ENCODE measurements at regions not wholly inside any gene's neighbourhood (a gene's known extent, or its start where the extent isn't known, plus 50 kb on each side); places are given as distances from the start of the nearest gene placed in this dataset.

- ATAC-seq (ENCODE audit: low read depth) (no peak), DNase-seq (no peak)
- Mint-ChIP-seq H3K36me3 (no peaks in the 10 kb centered on the region), H3K4me3 (no peak overlapping the region), H3K9me3 (no peaks in the 10 kb centered on the region), H3K4me1 (no peaks in the 10 kb centered on the region), H3K27ac (no peak overlapping the region), H3K27me3 (peaks cover 6% of the 10 kb centered on the region)
- POLR2A ChIA-PET = no interaction called here
These were observed 99.2 kb upstream of the LIFR start for GRCh38 chr5:38655691-38656090.

GRCh38 chr5:38656568-38656967 is 100.1 kb upstream of the LIFR start:
- peaks cover 3% of the 10 kb centered on the region for H3K27me3 Mint-ChIP-seq
- no peaks in the 10 kb centered on the region for H3K36me3 Mint-ChIP-seq
- no peak for ATAC-seq (ENCODE audit: low read depth)

GRCh38 chr5:38657020-38657419 is 100.6 kb upstream of the LIFR start:
- ATAC-seq (ENCODE audit: low read depth) (no peak), DNase-seq (no peak)
- H3K27ac Mint-ChIP-seq = no peak overlapping the region
- H3K4me3 Mint-ChIP-seq = no peak overlapping the region
- no peaks in the 10 kb centered on the region for H3K4me1 Mint-ChIP-seq
- H3K36me3 Mint-ChIP-seq = no peaks in the 10 kb centered on the region
- no peaks in the 10 kb centered on the region for H3K9me3 Mint-ChIP-seq
- H3K27me3 Mint-ChIP-seq = peaks cover 4% of the 10 kb centered on the region
- POLR2A ChIA-PET = no interaction called here

More at GRCh38 chr5:38656568-38656967, 100.1 kb upstream of the LIFR start:
- DNase-seq = no peak
- Mint-ChIP-seq H3K27ac (no peak overlapping the region), H3K9me3 (no peaks in the 10 kb centered on the region), H3K4me3 (no peak overlapping the region), H3K4me1 (no peaks in the 10 kb centered on the region)
- POLR2A ChIA-PET = no interaction called here

GRCh38 chr5:38660194-38660668 is 103.8 kb upstream of the LIFR start:
- no peaks in the 10 kb centered on the region for H3K4me1 Mint-ChIP-seq

GRCh38 chr5:38662090-38662489 is 105.6 kb upstream of the LIFR start:
- no peak overlapping the region for H3K27ac Mint-ChIP-seq
- no peaks in the 10 kb centered on the region for H3K4me1 Mint-ChIP-seq
- no peaks in the 10 kb centered on the region for H3K36me3 Mint-ChIP-seq
- peaks cover 17% of the 10 kb centered on the region for H3K27me3 Mint-ChIP-seq
- ATAC-seq (ENCODE audit: low read depth) = no peak
- H3K9me3 Mint-ChIP-seq = no peaks in the 10 kb centered on the region
- H3K4me3 Mint-ChIP-seq = no peak overlapping the region
- POLR2A ChIA-PET = no interaction called here
- no peak for DNase-seq

More at GRCh38 chr5:38660194-38660668, 103.8 kb upstream of the LIFR start:
- POLR2A ChIA-PET = no interaction called here
- peaks cover 14% of the 10 kb centered on the region for H3K27me3 Mint-ChIP-seq
- no peak for ATAC-seq (ENCODE audit: low read depth)
- H3K9me3 Mint-ChIP-seq = no peaks in the 10 kb centered on the region
- no peaks in the 10 kb centered on the region for H3K36me3 Mint-ChIP-seq
- no peak overlapping the region for H3K4me3 Mint-ChIP-seq
- DNase-seq = no peak
- no peak overlapping the region for H3K27ac Mint-ChIP-seq

GRCh38 chr5:38663249-38663648 is 106.8 kb upstream of the LIFR start:
- Mint-ChIP-seq H3K36me3 (no peaks in the 10 kb centered on the region), H3K27me3 (peaks cover 17% of the 10 kb centered on the region), H3K27ac (no peak overlapping the region), H3K4me3 (no peak overlapping the region), H3K9me3 (no peaks in the 10 kb centered on the region), H3K4me1 (no peaks in the 10 kb centered on the region)
- DNase-seq (no peak), ATAC-seq (ENCODE audit: low read depth) (no peak)
- POLR2A ChIA-PET = no interaction called here

- POLR2A ChIA-PET = no interaction called here
These were observed 110.4 kb upstream of the LIFR start for GRCh38 chr5:38666668-38667498.

GRCh38 chr5:38667499-38667776 is 111.0 kb upstream of the LIFR start:
- no peak for ATAC-seq (ENCODE audit: low read depth)
- no peaks in the 10 kb centered on the region for H3K4me1 Mint-ChIP-seq
- H3K4me3 Mint-ChIP-seq = no peak overlapping the region
- H3K36me3 Mint-ChIP-seq = no peaks in the 10 kb centered on the region
- H3K9me3 Mint-ChIP-seq = no peaks in the 10 kb centered on the region
- no peak overlapping the region for H3K27ac Mint-ChIP-seq
- no peak for DNase-seq
- POLR2A ChIA-PET = no interaction called here
- H3K27me3 Mint-ChIP-seq = peaks cover 9% of the 10 kb centered on the region

More at GRCh38 chr5:38666668-38667498, 110.4 kb upstream of the LIFR start:
- H3K27me3 Mint-ChIP-seq = peaks cover 14% of the 10 kb centered on the region
- no peak overlapping the region for H3K4me3 Mint-ChIP-seq
- H3K4me1 Mint-ChIP-seq = no peaks in the 10 kb centered on the region
- no peak overlapping the region for H3K27ac Mint-ChIP-seq
- ATAC-seq (ENCODE audit: low read depth) (no peak), DNase-seq (no peak)
- H3K36me3 Mint-ChIP-seq = no peaks in the 10 kb centered on the region
- H3K9me3 Mint-ChIP-seq = no peaks in the 10 kb centered on the region

GRCh38 chr5:38669361-38669880 is 113.0 kb upstream of the LIFR start:
- POLR2A ChIA-PET = no interaction called here
- Mint-ChIP-seq H3K36me3 (no peaks in the 10 kb centered on the region), H3K27ac (no peak overlapping the region), H3K9me3 (no peaks in the 10 kb centered on the region), H3K27me3 (peaks cover 4% of the 10 kb centered on the region), H3K4me1 (no peaks in the 10 kb centered on the region), H3K4me3 (no peak overlapping the region)
- DNase-seq = no peak
- no peak for ATAC-seq (ENCODE audit: low read depth)

GRCh38 chr5:38670066-38670465 is 113.6 kb upstream of the LIFR start:
- Mint-ChIP-seq H3K4me3 (no peak overlapping the region), H3K36me3 (no peaks in the 10 kb centered on the region), H3K4me1 (no peaks in the 10 kb centered on the region), H3K27ac (no peak overlapping the region), H3K9me3 (no peaks in the 10 kb centered on the region), H3K27me3 (peaks cover 5% of the 10 kb centered on the region)
- no peak for ATAC-seq (ENCODE audit: low read depth)
- POLR2A ChIA-PET = no interaction called here
- no peak for DNase-seq

- Mint-ChIP-seq H3K36me3 (no peaks in the 10 kb centered on the region), H3K27ac (no peak overlapping the region), H3K9me3 (no peaks in the 10 kb centered on the region), H3K4me3 (no peak overlapping the region), H3K4me1 (no peaks in the 10 kb centered on the region), H3K27me3 (peaks cover 5% of the 10 kb centered on the region)
- POLR2A ChIA-PET = no interaction called here
- ATAC-seq (ENCODE audit: low read depth) = no peak
- DNase-seq = no peak
These were observed 114.4 kb upstream of the LIFR start for GRCh38 chr5:38670878-38671277.

GRCh38 chr5:38672059-38672788 is 115.8 kb upstream of the LIFR start:
- no peak overlapping the region for H3K27ac Mint-ChIP-seq

GRCh38 chr5:38673671-38674071 is 117.2 kb upstream of the LIFR start:
- no peak overlapping the region for H3K27ac Mint-ChIP-seq
- POLR2A ChIA-PET = no interaction called here
- ATAC-seq (ENCODE audit: low read depth) = no peak

More at GRCh38 chr5:38672059-38672788, 115.8 kb upstream of the LIFR start:
- ATAC-seq (ENCODE audit: low read depth) = no peak
- Mint-ChIP-seq H3K4me3 (no peak overlapping the region), H3K27me3 (peaks cover 2% of the 10 kb centered on the region), H3K9me3 (no peaks in the 10 kb centered on the region), H3K4me1 (no peaks in the 10 kb centered on the region), H3K36me3 (no peaks in the 10 kb centered on the region)
- POLR2A ChIA-PET = no interaction called here
- no peak for DNase-seq

GRCh38 chr5:38675443-38675842 is 119.0 kb upstream of the LIFR start:
- Mint-ChIP-seq H3K9me3 (no peaks in the 10 kb centered on the region), H3K4me1 (no peaks in the 10 kb centered on the region), H3K36me3 (no peaks in the 10 kb centered on the region), H3K4me3 (no peak overlapping the region), H3K27ac (no peak overlapping the region), H3K27me3 (peaks cover 2% of the 10 kb centered on the region)
- POLR2A ChIA-PET = no interaction called here
- ATAC-seq (ENCODE audit: low read depth) (no peak), DNase-seq (no peak)

More at GRCh38 chr5:38673671-38674071, 117.2 kb upstream of the LIFR start:
- H3K9me3 Mint-ChIP-seq = no peaks in the 10 kb centered on the region
- peaks cover 2% of the 10 kb centered on the region for H3K27me3 Mint-ChIP-seq
- H3K36me3 Mint-ChIP-seq = no peaks in the 10 kb centered on the region
- no peak overlapping the region for H3K4me3 Mint-ChIP-seq
- DNase-seq = no peak
- no peaks in the 10 kb centered on the region for H3K4me1 Mint-ChIP-seq
